OCI-LY1 (cell line): ENCODE measurements at regions not wholly inside any gene's neighbourhood (a gene's known extent, or its start where the extent isn't known, plus 50 kb on each side); places are given as distances from the start of the nearest gene placed in this dataset.
"Not testable (repeated sequence)": the region's sequence is repeated elsewhere in the genome, so short reads cannot be mapped to it uniquely, and the experiment has no call there.

Source experiments
- H2AFZ ChIP-seq: fragments of 200-600 bp; sonication (generic), shearing (Covaris generic); 2 replicates; pipeline ENCODE4 v1.6.0; 2014; ENCODE audit warnings: antibody characterized with exemption, mild to moderate bottlenecking, low read length
- H3F3A ChIP-seq: fragments of 200-600 bp; sonication (generic), shearing (Covaris generic); 2 replicates; pipeline ENCODE4 v1.6.0; 2014; ENCODE audit warnings: mild to moderate bottlenecking, antibody characterized with exemption, low read length, moderate library complexity; ENCODE audit not compliant: insufficient read depth
- H3K27ac ChIP-seq: fragments of 200-600 bp; sonication (generic); 2 replicates; pipeline ENCODE4 v1.5.1; 2014; ENCODE audit warnings: low read length, mixed run types, mild to moderate bottlenecking, low read depth; ENCODE audit not compliant: poor library complexity, severe bottlenecking
- H3K27me3 ChIP-seq: fragments of 200-600 bp; sonication (generic); 2 replicates; pipeline ENCODE4 v1.6.0; 2014; ENCODE audit warnings: antibody characterized with exemption, mild to moderate bottlenecking, low read length, moderate library complexity; ENCODE audit not compliant: insufficient read depth
- H3K36me3 ChIP-seq: fragments of 200-600 bp; sonication (generic); 2 replicates; pipeline ENCODE4 v1.6.1; 2014; ENCODE audit warnings: mild to moderate bottlenecking, antibody characterized with exemption, low read length, moderate library complexity, mixed read lengths; ENCODE audit not compliant: insufficient read depth
- H3K4me1 ChIP-seq: fragments of 200-600 bp; sonication (generic); 2 replicates; pipeline ENCODE4 v1.5.1; 2014; ENCODE audit warnings: mild to moderate bottlenecking, low read length, moderate library complexity; ENCODE audit not compliant: insufficient read depth, severe bottlenecking
- H3K4me2 ChIP-seq: fragments of 200-600 bp; sonication (generic), shearing (Covaris generic); 2 replicates; pipeline ENCODE4 v1.6.1; 2014; ENCODE audit warnings: low read length
- H3K4me3 ChIP-seq: fragments of 200-600 bp; sonication (generic); 2 replicates; pipeline ENCODE4 v1.5.1; 2014; ENCODE audit warnings: low read length, low read depth, mild to moderate bottlenecking, mixed read lengths; ENCODE audit not compliant: poor library complexity, severe bottlenecking
- H3K79me2 ChIP-seq: fragments of 200-600 bp; shearing (Covaris generic); 2 replicates; pipeline ENCODE4 v1.6.1; 2016; ENCODE audit warnings: mixed run types, low read length, mixed read lengths; ENCODE audit not compliant: insufficient read depth
- H3K9ac ChIP-seq: fragments of 200-600 bp; sonication (generic), shearing (Covaris generic); 2 replicates; pipeline ENCODE4 v1.6.1; 2014; ENCODE audit warnings: mild to moderate bottlenecking, low read length, mixed read lengths
- H3K9me2 ChIP-seq: fragments of 200-600 bp; sonication (generic), shearing (Covaris generic); 2 replicates; pipeline ENCODE4 v1.6.1; 2014; ENCODE audit warnings: low read depth, mild to moderate bottlenecking, low read length, mixed read lengths
- H3K9me3 ChIP-seq: fragments of 200-600 bp; shearing (Covaris generic); 2 replicates; pipeline ENCODE4 v1.6.1; 2014; ENCODE audit warnings: low read length, mixed read lengths
- H4K20me1 ChIP-seq: fragments of 200-600 bp; sonication (generic), shearing (Covaris generic); 2 replicates; pipeline ENCODE4 v1.6.0; 2016; ENCODE audit warnings: mild to moderate bottlenecking, low read length; ENCODE audit not compliant: insufficient read depth
- EZH2 ChIP-seq: fragments of 200-600 bp; sonication (generic), shearing (Covaris generic); IDR thresholded peaks from 2 replicates; pipeline ENCODE4 v1.8.0; 2017; ENCODE audit warnings: borderline replicate concordance, mixed run types, mild to moderate bottlenecking, antibody characterized with exemption, low read length, moderate library complexity, mixed read lengths
- TF ChIP-seq, protein P1 (sequence below): fragments of 200-600 bp; sonication (generic), shearing (Covaris generic); IDR thresholded peaks from 2 replicates; pipeline ENCODE4 v1.5.1; 2017; ENCODE audit warnings: mild to moderate bottlenecking, antibody characterized with exemption, low read length, moderate library complexity, mixed read lengths

DNA sequence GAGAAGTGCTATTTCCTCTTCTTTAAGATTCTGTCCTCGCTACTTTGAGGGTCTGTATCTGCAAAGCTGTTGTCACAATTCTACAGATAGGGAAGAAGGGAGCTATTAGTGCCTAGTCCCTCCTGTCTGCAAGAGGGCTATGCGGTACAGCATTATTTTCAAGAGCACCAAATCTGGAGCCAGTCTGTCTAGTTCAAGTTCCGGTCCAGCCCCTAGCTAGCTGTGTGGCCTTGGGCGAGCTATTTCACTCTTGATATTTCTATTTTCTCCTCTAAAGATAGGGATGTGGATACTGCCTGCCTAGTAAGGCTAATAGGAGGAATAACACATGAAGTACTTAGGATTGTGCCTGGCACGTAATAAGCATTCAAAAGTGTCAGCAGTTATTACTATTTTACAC, 272.4 kb downstream of the KCNE4 start:
- H3K27me3 ChIP-seq: no peaks in the 10 kb centered on the region
- no peaks in the 10 kb centered on the region for H3K4me1 ChIP-seq
- H3F3A ChIP-seq: no peaks in the 10 kb centered on the region
- no peaks in the 10 kb centered on the region for H3K9me2 ChIP-seq
- no peak overlapping the region for H3K4me3 ChIP-seq
- no peak overlapping the region for H3K4me2 ChIP-seq
- H4K20me1 ChIP-seq: no peaks in the 10 kb centered on the region
- H3K79me2 ChIP-seq: no peaks in the 10 kb centered on the region
- no peaks in the 10 kb centered on the region for H3K9me3 ChIP-seq
- no peak overlapping the region for H3K27ac ChIP-seq
- TF ChIP-seq, protein P1, sequence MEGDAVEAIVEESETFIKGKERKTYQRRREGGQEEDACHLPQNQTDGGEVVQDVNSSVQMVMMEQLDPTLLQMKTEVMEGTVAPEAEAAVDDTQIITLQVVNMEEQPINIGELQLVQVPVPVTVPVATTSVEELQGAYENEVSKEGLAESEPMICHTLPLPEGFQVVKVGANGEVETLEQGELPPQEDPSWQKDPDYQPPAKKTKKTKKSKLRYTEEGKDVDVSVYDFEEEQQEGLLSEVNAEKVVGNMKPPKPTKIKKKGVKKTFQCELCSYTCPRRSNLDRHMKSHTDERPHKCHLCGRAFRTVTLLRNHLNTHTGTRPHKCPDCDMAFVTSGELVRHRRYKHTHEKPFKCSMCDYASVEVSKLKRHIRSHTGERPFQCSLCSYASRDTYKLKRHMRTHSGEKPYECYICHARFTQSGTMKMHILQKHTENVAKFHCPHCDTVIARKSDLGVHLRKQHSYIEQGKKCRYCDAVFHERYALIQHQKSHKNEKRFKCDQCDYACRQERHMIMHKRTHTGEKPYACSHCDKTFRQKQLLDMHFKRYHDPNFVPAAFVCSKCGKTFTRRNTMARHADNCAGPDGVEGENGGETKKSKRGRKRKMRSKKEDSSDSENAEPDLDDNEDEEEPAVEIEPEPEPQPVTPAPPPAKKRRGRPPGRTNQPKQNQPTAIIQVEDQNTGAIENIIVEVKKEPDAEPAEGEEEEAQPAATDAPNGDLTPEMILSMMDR: no peak
- TF ChIP-seq EZH2: no peak
- H2AFZ ChIP-seq: no peak overlapping the region
- no peak overlapping the region for H3K9ac ChIP-seq
- H3K36me3 ChIP-seq: no peaks in the 10 kb centered on the region

DNA sequence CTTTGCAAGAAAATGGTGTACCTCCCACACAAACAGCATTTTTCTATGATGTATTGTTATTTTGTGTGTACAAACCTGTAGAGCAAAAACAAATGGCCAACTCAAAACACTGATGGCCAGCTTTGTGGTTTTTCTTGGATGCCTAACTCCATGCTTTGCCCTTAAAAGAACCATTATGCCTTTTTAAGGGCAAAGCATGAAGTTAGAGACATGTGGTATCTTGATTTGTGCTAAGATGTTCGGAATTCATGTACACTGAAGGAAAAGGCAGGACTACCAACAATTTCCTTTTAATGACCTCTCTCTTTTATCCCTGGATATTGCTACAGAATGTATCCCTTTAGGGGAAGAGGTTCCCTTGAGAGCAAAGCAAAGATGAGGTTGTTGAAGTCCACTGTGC, 273.6 kb downstream of the SCG2 start:
- H3F3A ChIP-seq: no peaks in the 10 kb centered on the region
- H3K9me3 ChIP-seq: no peaks in the 10 kb centered on the region
- H3K27me3 ChIP-seq: no peaks in the 10 kb centered on the region
- TF ChIP-seq EZH2: no peak
- TF ChIP-seq, protein P1: no peak
- no peak overlapping the region for H3K4me2 ChIP-seq
- H3K27ac ChIP-seq: no peak overlapping the region
- H3K4me3 ChIP-seq: no peak overlapping the region
- no peaks in the 10 kb centered on the region for H3K4me1 ChIP-seq
- H3K9me2 ChIP-seq: no peaks in the 10 kb centered on the region
- no peak overlapping the region for H3K9ac ChIP-seq
- H3K36me3 ChIP-seq: no peaks in the 10 kb centered on the region
- no peaks in the 10 kb centered on the region for H4K20me1 ChIP-seq
- no peak overlapping the region for H2AFZ ChIP-seq
- H3K79me2 ChIP-seq: no peaks in the 10 kb centered on the region

DNA sequence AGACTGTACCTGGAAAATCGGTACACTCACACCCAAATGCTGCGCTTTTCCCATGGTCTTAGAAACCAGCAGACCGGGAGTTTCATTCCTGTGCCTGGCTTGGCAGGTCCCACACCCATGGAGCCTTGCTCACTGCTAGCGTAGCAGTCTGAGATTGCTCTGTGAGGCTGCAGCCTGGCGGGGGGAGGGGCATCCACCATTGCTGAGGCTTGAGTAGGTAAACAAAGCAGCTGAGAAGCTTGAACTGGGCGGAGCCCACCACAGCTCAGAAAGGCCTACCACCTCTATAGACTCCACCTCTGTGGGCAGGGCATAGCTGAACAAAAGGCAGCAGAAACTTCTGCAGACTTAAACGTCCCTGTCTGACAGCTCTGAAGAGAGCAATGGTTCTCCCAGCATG, 271.4 kb downstream of the SCG2 start:
- not testable (repeated sequence) for H3K4me2 ChIP-seq, H3K36me3 ChIP-seq, H3K4me3 ChIP-seq, H3F3A ChIP-seq, H3K27ac ChIP-seq, H3K79me2 ChIP-seq, H3K9me3 ChIP-seq, H2AFZ ChIP-seq, H4K20me1 ChIP-seq, H3K4me1 ChIP-seq, H3K9ac ChIP-seq, H3K9me2 ChIP-seq, H3K27me3 ChIP-seq

DNA sequence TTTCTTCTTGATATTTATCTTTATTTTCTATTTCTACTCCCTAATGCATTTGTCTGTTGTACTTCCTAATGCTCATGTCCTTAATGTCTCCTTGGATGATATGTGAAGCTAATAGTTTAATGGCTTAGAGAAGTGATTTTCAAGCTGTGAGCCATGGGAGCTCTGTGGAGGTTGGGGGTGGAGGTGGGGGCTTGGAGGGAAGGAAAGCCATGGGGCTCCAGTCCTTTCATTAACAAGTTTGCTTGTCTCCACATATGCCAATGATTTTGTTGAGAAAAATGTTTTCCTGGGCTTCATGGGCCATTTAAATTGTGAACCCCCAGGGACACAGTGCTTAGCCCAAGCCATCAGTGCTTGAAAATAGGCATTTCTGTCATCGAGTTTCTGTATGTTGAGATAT, 264.1 kb downstream of the SCG2 start:
- Histone ChIP-seq H3K9ac (no peak overlapping the region), H3K9me2 (no peaks in the 10 kb centered on the region), H3K4me1 (no peaks in the 10 kb centered on the region), H3K27me3 (no peaks in the 10 kb centered on the region), H3F3A (no peaks in the 10 kb centered on the region), H4K20me1 (no peaks in the 10 kb centered on the region), H3K27ac (no peak overlapping the region), H3K36me3 (no peaks in the 10 kb centered on the region), H3K4me3 (no peak overlapping the region), H3K9me3 (no peaks in the 10 kb centered on the region), H3K79me2 (no peaks in the 10 kb centered on the region), H2AFZ (no peak overlapping the region), H3K4me2 (no peak overlapping the region)
- TF ChIP-seq, protein P1: no peak
- no peak for TF ChIP-seq EZH2
